H1 (cell line): ENCODE measurements at regions not wholly inside any gene's neighbourhood (a gene's known extent, or its start where the extent isn't known, plus 50 kb on each side); places are given as distances from the start of the nearest gene placed in this dataset.

Experiments used
- CTCF ChIA-PET: fragments of 300-600 bp; sonication (Branson Sonifier 250); formaldehyde crosslinking; loops from one replicate; lab custom pipeline; 2021; ENCODE audit not compliant: partially characterized antibody; lab: Charles Lee
- POLR2A ChIA-PET: fragments of 300-600 bp; sonication (Branson Sonifier 250); formaldehyde crosslinking; loops from one replicate; lab custom pipeline; 2021; ENCODE audit warnings: inconsistent platforms; ENCODE audit not compliant: partially characterized antibody; lab: Charles Lee
- DNase-seq, 2 experiments: peaks; one replicate each; pipeline versions ENCODE4 v3.0.0 to v3.0.0-alpha.2; 2010 to 2022; ENCODE audit warnings: low spot score in 2 of 2, low read depth in 1 of 2, mixed read lengths in 1 of 2
- FAIRE-seq: peaks from 2 replicates; lab custom pipeline; 2011; peaks lifted over from hg19 to GRCh38; lab: Jason Lieb, UNC
- H2AFZ ChIP-seq: 2 replicates; pipeline ENCODE4 v1.8.1; 2012; ENCODE audit warnings: low read length, inconsistent platforms
- H2AK5ac ChIP-seq: 2 replicates; pipeline ENCODE4 v1.6.1; 2013; ENCODE audit warnings: low read depth, low read length
- H2BK120ac ChIP-seq: replicated peaks from 2 replicates; pipeline ENCODE3; 2013; ENCODE audit warnings: low read depth, low read length, inconsistent platforms
- H2BK12ac ChIP-seq: 2 replicates; pipeline ENCODE4 v1.6.1; 2013; ENCODE audit warnings: low read depth, low read length
- H2BK15ac ChIP-seq: 2 replicates; pipeline ENCODE4 v1.6.1; 2013; ENCODE audit warnings: low read length
- H2BK20ac ChIP-seq: 2 replicates; pipeline ENCODE4 v1.6.1; 2013; ENCODE audit warnings: low read length
- H2BK5ac ChIP-seq: 2 replicates; pipeline ENCODE4 v1.6.1; 2013; ENCODE audit warnings: low read depth, low read length
- H3K14ac ChIP-seq: 2 replicates; pipeline ENCODE4 v1.6.1; 2013; ENCODE audit warnings: inconsistent platforms; ENCODE audit not compliant: insufficient read length
- H3K18ac ChIP-seq: 2 replicates; pipeline ENCODE4 v1.6.1; 2013; ENCODE audit warnings: low read length; ENCODE audit errors: extremely low read depth
- H3K23ac ChIP-seq: 2 replicates; pipeline ENCODE4 v1.6.1; 2013; ENCODE audit warnings: inconsistent platforms; ENCODE audit not compliant: insufficient read length
- H3K23me2 ChIP-seq: 2 replicates; pipeline ENCODE4 v1.6.1; 2013; ENCODE audit warnings: low read depth, low read length
- H3K27ac ChIP-seq: 2 replicates; pipeline ENCODE4 v1.6.1; 2011; ENCODE audit warnings: low read depth, low read length, inconsistent platforms
- H3K27me3 ChIP-seq, 4 experiments: replicated peaks in 1 of 4; 1 replicate in 1 of 4; 2 replicates in 3 of 4; pipeline versions ENCODE4 v1.6.1 to v1.8.1; 2011 to 2013; ENCODE audit warnings: low read length in 3 of 4, mild to moderate bottlenecking in 3 of 4, inconsistent platforms in 2 of 4, mixed read lengths in 2 of 4, moderate library complexity in 1 of 4; ENCODE audit not compliant: control insufficient read depth in 3 of 4, insufficient read depth in 3 of 4; ENCODE audit errors: extremely low read depth in 1 of 4
- H3K36me3 ChIP-seq, 4 experiments: 2 replicates each; pipeline versions ENCODE4 v1.6.1 to v1.8.1; 2011 to 2013; ENCODE audit warnings: mild to moderate bottlenecking in 4 of 4, low read length in 3 of 4, moderate library complexity in 2 of 4, control low read depth in 1 of 4, inconsistent platforms in 1 of 4; ENCODE audit not compliant: insufficient read depth in 4 of 4, control insufficient read depth in 2 of 4
- H3K4ac ChIP-seq: replicated peaks from 2 replicates; pipeline ENCODE3; 2013; ENCODE audit warnings: low read length, low read depth, mixed read lengths, inconsistent platforms; ENCODE audit not compliant: insufficient read length
- H3K4me1 ChIP-seq, 4 experiments: replicated peaks in 1 of 4; 1 replicate in 1 of 4; 2 replicates in 3 of 4; pipeline versions ENCODE4 v1.6.1 to v1.8.1; 2011 to 2013; ENCODE audit warnings: low read length in 3 of 4, inconsistent platforms in 2 of 4, mixed read lengths in 1 of 4; ENCODE audit not compliant: insufficient read depth in 4 of 4, control insufficient read depth in 3 of 4
- H3K4me2 ChIP-seq, 2 experiments: 2 replicates each; pipeline versions ENCODE4 v1.6.1 to v1.8.1; 2011 to 2013; ENCODE audit warnings: low read depth in 2 of 2, low read length in 2 of 2, control low read depth in 1 of 2, inconsistent platforms in 1 of 2, mild to moderate bottlenecking in 1 of 2; ENCODE audit not compliant: insufficient read depth in 1 of 2
- H3K4me3 ChIP-seq, 4 experiments: fragments of 200-600, 300-600 bp in 1 of 4; sonication (generic), shearing (Covaris generic), sonication (Bioruptor Twin) in 1 of 4; 2 replicates each; pipeline versions ENCODE4 v1.5.1 to v1.8.1; 2011 to 2016; ENCODE audit warnings: low read length in 4 of 4, low read depth in 3 of 4, control low read depth in 2 of 4, inconsistent platforms in 2 of 4, mild to moderate bottlenecking in 2 of 4, mixed read lengths in 1 of 4, moderate library complexity in 1 of 4; ENCODE audit not compliant: insufficient read depth in 2 of 4; ENCODE audit errors: extremely low read depth in 1 of 4
- H3K56ac ChIP-seq: replicated peaks from 2 replicates; pipeline ENCODE3; 2013; ENCODE audit warnings: low read depth, mild to moderate bottlenecking, mixed read lengths, low read length, inconsistent platforms; ENCODE audit not compliant: insufficient read length
- H3K79me1 ChIP-seq: 2 replicates; pipeline ENCODE4 v1.6.1; 2013; ENCODE audit warnings: low read depth, low read length, control low read depth
- H3K79me2 ChIP-seq, 2 experiments: 2 replicates each; pipeline versions ENCODE4 v1.6.1 to v1.8.1; 2012 to 2013; ENCODE audit warnings: low read length in 2 of 2, mild to moderate bottlenecking in 2 of 2, inconsistent platforms in 1 of 2; ENCODE audit not compliant: insufficient read depth in 2 of 2, control insufficient read depth in 1 of 2
- H3K9ac ChIP-seq, 4 experiments: replicated peaks in 1 of 4; 1 replicate in 1 of 4; 2 replicates in 3 of 4; pipeline versions ENCODE4 v1.6.1 to v1.8.1; 2011 to 2013; ENCODE audit warnings: low read depth in 3 of 4, low read length in 3 of 4, control low read depth in 2 of 4, mild to moderate bottlenecking in 2 of 4, moderate library complexity in 2 of 4, inconsistent platforms in 1 of 4; ENCODE audit errors: extremely low read depth in 1 of 4
- H3K9me3 ChIP-seq, 2 experiments: 2 replicates each; pipeline versions ENCODE4 v1.6.1 to v1.8.1; 2012 to 2013; ENCODE audit warnings: mild to moderate bottlenecking in 2 of 2, moderate library complexity in 2 of 2, control low read depth in 1 of 2, inconsistent platforms in 1 of 2, low read depth in 1 of 2, low read length in 1 of 2, mixed read lengths in 1 of 2; ENCODE audit not compliant: insufficient read depth in 2 of 2
- H4K20me1 ChIP-seq, 2 experiments: replicated peaks in 1 of 2; 2 replicates each; pipeline versions ENCODE3 to v1.8.1; 2011 to 2013; ENCODE audit warnings: inconsistent platforms in 2 of 2, low read length in 2 of 2, mild to moderate bottlenecking in 1 of 2; ENCODE audit not compliant: insufficient read depth in 2 of 2, control insufficient read depth in 1 of 2
- H4K5ac ChIP-seq: 2 replicates; pipeline ENCODE4 v1.6.1; 2013; ENCODE audit warnings: low read length, low read depth, mixed read lengths, inconsistent platforms; ENCODE audit not compliant: insufficient read length
- H4K8ac ChIP-seq: 2 replicates; pipeline ENCODE4 v1.8.0; 2013; ENCODE audit warnings: mild to moderate bottlenecking, moderate library complexity, low read length, inconsistent platforms; ENCODE audit not compliant: insufficient read depth; ENCODE audit errors: extremely low read depth
- H4K91ac ChIP-seq: replicated peaks from 2 replicates; pipeline ENCODE3; 2013; ENCODE audit warnings: low read length, mixed read lengths, inconsistent platforms; ENCODE audit not compliant: insufficient read length
- EGR1 ChIP-seq: IDR thresholded peaks from 2 replicates; pipeline ENCODE4 v1.6.1; 2011; ENCODE audit warnings: low read depth, low read length, borderline replicate concordance
- RXRA ChIP-seq: IDR thresholded peaks from 2 replicates; pipeline ENCODE4 v1.6.1; 2011; ENCODE audit warnings: low read depth, mild to moderate bottlenecking, low read length, moderate library complexity; ENCODE audit not compliant: insufficient read depth
- SAP30 ChIP-seq: fragments of 300-600 bp; sonication (generic); IDR thresholded peaks from 2 replicates; pipeline ENCODE4 v1.7.1; 2012; ENCODE audit warnings: low read length, moderate library complexity, mild to moderate bottlenecking, inconsistent platforms; ENCODE audit not compliant: insufficient read depth, insufficient replicate concordance
- SP1 ChIP-seq: IDR thresholded peaks from 2 replicates; pipeline ENCODE4 v1.6.1; 2011; ENCODE audit warnings: low read depth, low read length
- WGBS, 2 experiments: shearing (Covaris generic) in 1 of 2; methylation state at CpG; one replicate each; pipeline versions ENCODE4 v1.1.6 to v1.1.7; 2013 to 2015; ENCODE audit warnings: low lambda C conversion rate in 2 of 2, mixed read lengths in 2 of 2, inconsistent platforms in 1 of 2, low coverage in 1 of 2, missing lambda C conversion rate in 1 of 2; ENCODE audit not compliant: insufficient replicate concordance in 2 of 2, insufficient coverage in 1 of 2, insufficient read length in 1 of 2; ENCODE audit errors: extremely low coverage in 1 of 2, missing lambda C conversion rate in 1 of 2; 5-methylcytosine and 5-hydroxymethylcytosine counted together

DNA sequence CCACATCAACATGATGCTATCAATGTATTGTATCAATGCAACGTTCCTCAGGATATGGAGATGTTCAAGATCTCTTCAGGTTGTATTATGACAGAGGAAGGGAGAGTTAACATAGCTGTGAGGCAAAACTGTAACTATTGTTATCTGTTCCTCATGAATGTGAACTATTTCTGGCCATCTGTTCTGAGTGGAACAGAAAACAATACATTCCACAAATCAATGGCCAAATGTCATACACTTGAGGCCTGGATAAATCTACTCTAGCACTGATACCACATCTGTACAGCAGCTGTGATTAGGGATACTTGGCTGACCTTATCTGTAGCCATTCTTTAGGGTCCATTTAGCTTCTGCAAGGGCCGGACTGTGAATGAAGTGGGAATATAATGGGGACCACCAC lies 447.9 kb downstream of the IRS1 start:
- Histone ChIP-seq H3K4ac (no peak overlapping the region), H3K23me2 (peaks cover 2% of the 10 kb centered on the region; the same call in 1 of the 2 replicates), H3K4me2 (no peak overlapping the region), H3K4me1 (no peaks in the 10 kb centered on the region), H3K36me3 (no peaks in the 10 kb centered on the region), H3K9me3 (no peaks in the 10 kb centered on the region), H4K20me1 (no peaks in the 10 kb centered on the region), H3K9ac (no peak overlapping the region), H2BK12ac (no peak overlapping the region), H4K8ac (no peak overlapping the region)
- WGBS, 2 experiments: 80% methylated on average over 2 of the region's 2 CpGs; no CpG with 5 or more reads in 1 of the 2 experiments
- TF ChIP-seq SAP30 (no peak), RXRA (no peak), SP1 (no peak), EGR1 (no peak)
- TF ChIP-seq, all 59 proteins: peak for 0
- FAIRE-seq: no peak
- Histone ChIP-seq H3K14ac (no peak overlapping the region), H2BK15ac (no peak overlapping the region), H3K79me1 (no peaks in the 10 kb centered on the region), H4K91ac (no peak overlapping the region), H3K56ac (no peak overlapping the region), H3K27me3 (no peaks in the 10 kb centered on the region), H2BK5ac (no peak overlapping the region), H4K5ac (no peak overlapping the region), H3K4me3 (no peak overlapping the region), H3K18ac (no peak overlapping the region), H3K27ac (no peak overlapping the region), H2BK20ac (no peak overlapping the region), H3K79me2 (no peaks in the 10 kb centered on the region), H2BK120ac (no peak overlapping the region), H3K23ac (no peak overlapping the region), H2AK5ac (no peak overlapping the region), H2AFZ (no peak overlapping the region)
- POLR2A ChIA-PET: no interaction called here
- no peak for DNase-seq
- CTCF ChIA-PET: no interaction called here
